H9 (cell line): ENCODE measurements at regions not wholly inside any gene's neighbourhood (a gene's known extent, or its start where the extent isn't known, plus 50 kb on each side); places are given as distances from the start of the nearest gene placed in this dataset.

Experiments used
- DNase-seq: peaks from one replicate; pipeline ENCODE4 v3.0.0-alpha.2; 2017
- H2AFZ ChIP-seq: one replicate; pipeline ENCODE4 v1.6.1; 2013; ENCODE audit warnings: mild to moderate bottlenecking, low read length, control low read depth, moderate library complexity
- H2AK5ac ChIP-seq: 2 replicates; pipeline ENCODE4 v1.6.1; 2013; ENCODE audit warnings: low read length, control low read depth, mixed read lengths; ENCODE audit not compliant: insufficient read length
- H2BK120ac ChIP-seq: one replicate; pipeline ENCODE4 v1.6.1; 2013; ENCODE audit warnings: low read depth, mild to moderate bottlenecking, low read length, control low read depth, inconsistent platforms; ENCODE audit not compliant: poor library complexity, severe bottlenecking
- H2BK12ac ChIP-seq: 2 replicates; pipeline ENCODE4 v1.6.1; 2013; ENCODE audit warnings: low read length, control low read depth, mixed read lengths, low read depth; ENCODE audit not compliant: insufficient read length
- H2BK15ac ChIP-seq: 2 replicates; pipeline ENCODE4 v1.6.1; 2013; ENCODE audit warnings: low read depth, low read length, control low read depth
- H2BK20ac ChIP-seq: one replicate; pipeline ENCODE4 v1.6.1; 2013; ENCODE audit warnings: low read depth, mild to moderate bottlenecking, low read length, control low read depth, inconsistent platforms; ENCODE audit not compliant: poor library complexity, severe bottlenecking
- H2BK5ac ChIP-seq: 2 replicates; pipeline ENCODE4 v1.6.1; 2013; ENCODE audit warnings: low read length, control low read depth, mixed read lengths; ENCODE audit not compliant: insufficient read length
- H3K14ac ChIP-seq: 2 replicates; pipeline ENCODE4 v1.6.1; 2013; ENCODE audit warnings: low read length, control low read depth; ENCODE audit not compliant: insufficient read depth
- H3K18ac ChIP-seq: 2 replicates; pipeline ENCODE4 v1.6.1; 2013; ENCODE audit warnings: low read depth, mild to moderate bottlenecking, mixed read lengths, low read length, control low read depth; ENCODE audit not compliant: insufficient read length
- H3K23ac ChIP-seq: 2 replicates; pipeline ENCODE4 v1.6.1; 2013; ENCODE audit warnings: low read length, control low read depth, mixed read lengths, low read depth; ENCODE audit not compliant: insufficient read length
- H3K23me2 ChIP-seq: 2 replicates; pipeline ENCODE4 v1.6.1; 2013; ENCODE audit warnings: low read depth, mild to moderate bottlenecking, mixed read lengths, low read length, control low read depth; ENCODE audit not compliant: insufficient read length, poor library complexity, severe bottlenecking
- H3K27ac ChIP-seq: 2 replicates; pipeline ENCODE4 v1.5.1; 2013; ENCODE audit warnings: low read length, control low read depth, mixed read lengths, low read depth; ENCODE audit not compliant: insufficient read length
- H3K27me3 ChIP-seq: 2 replicates; pipeline ENCODE4 v1.6.1; 2013; ENCODE audit warnings: low read length, control low read depth, inconsistent platforms; ENCODE audit not compliant: insufficient read depth
- H3K4ac ChIP-seq: 2 replicates; pipeline ENCODE4 v1.6.1; 2013; ENCODE audit warnings: low read depth, mild to moderate bottlenecking, control low read depth, inconsistent platforms, low read length, moderate library complexity
- H3K4me1 ChIP-seq: 2 replicates; pipeline ENCODE4 v1.6.1; 2013; ENCODE audit warnings: low read length, control low read depth, inconsistent platforms; ENCODE audit not compliant: insufficient read depth
- H3K4me2 ChIP-seq: 2 replicates; pipeline ENCODE4 v1.6.1; 2013; ENCODE audit warnings: low read length, control low read depth, mixed read lengths; ENCODE audit not compliant: insufficient read length, insufficient read depth
- H3K56ac ChIP-seq: 2 replicates; pipeline ENCODE4 v1.6.1; 2013; ENCODE audit warnings: low read depth, mild to moderate bottlenecking, mixed read lengths, low read length, control low read depth; ENCODE audit not compliant: insufficient read length
- H3K79me1 ChIP-seq: 2 replicates; pipeline ENCODE4 v1.6.1; 2013; ENCODE audit warnings: low read depth, mild to moderate bottlenecking, moderate library complexity, low read length, control low read depth, inconsistent platforms; ENCODE audit not compliant: insufficient read depth, poor library complexity, severe bottlenecking
- H3K79me2 ChIP-seq: 2 replicates; pipeline ENCODE4 v1.6.1; 2013; ENCODE audit warnings: low read length, control low read depth, inconsistent platforms; ENCODE audit not compliant: insufficient read depth
- H3K9ac ChIP-seq: 2 replicates; pipeline ENCODE4 v1.6.1; 2013; ENCODE audit warnings: low read length, control low read depth, mixed read lengths; ENCODE audit not compliant: insufficient read length; ENCODE audit errors: extremely low read depth
- H3K9me3 ChIP-seq: one replicate; pipeline ENCODE4 v1.6.1; 2013; ENCODE audit warnings: low read depth, low read length, inconsistent platforms; ENCODE audit not compliant: control insufficient read depth
- H3T11ph ChIP-seq: one replicate; pipeline ENCODE4 v1.6.1; 2013; ENCODE audit warnings: mild to moderate bottlenecking, low read length, control low read depth, inconsistent platforms
- H4K20me1 ChIP-seq: one replicate; pipeline ENCODE4 v1.6.1; 2013; ENCODE audit not compliant: control insufficient read depth, insufficient read length, insufficient read depth
- H4K5ac ChIP-seq: 2 replicates; pipeline ENCODE4 v1.6.1; 2013; ENCODE audit warnings: low read depth, mild to moderate bottlenecking, mixed read lengths, low read length, control low read depth; ENCODE audit not compliant: insufficient read length
- H4K8ac ChIP-seq: replicated peaks from 2 replicates; pipeline ENCODE4 v1.6.1; 2013; ENCODE audit warnings: low read length, control low read depth, mixed read lengths, low read depth; ENCODE audit not compliant: insufficient read length
- H4K91ac ChIP-seq: 2 replicates; pipeline ENCODE4 v1.6.1; 2013; ENCODE audit warnings: low read depth, mild to moderate bottlenecking, moderate library complexity, mixed read lengths, low read length, control low read depth; ENCODE audit not compliant: insufficient read length
- H3K27ac Mint-ChIP-seq, 3 experiments: 2 replicates in 2 of 3; 3 replicates in 1 of 3; pipeline ENCODE4 v1.8.0; 2020 to 2021; ENCODE audit warnings: mixed read lengths in 3 of 3, mild to moderate bottlenecking in 1 of 3, moderate library complexity in 1 of 3
- H3K27me3 Mint-ChIP-seq: 2 replicates; pipeline ENCODE4 v1.8.0; 2021; ENCODE audit warnings: low read depth, mild to moderate bottlenecking, moderate library complexity, mixed read lengths
- H3K36me3 Mint-ChIP-seq, 3 experiments: 2 replicates in 2 of 3; 3 replicates in 1 of 3; pipeline ENCODE4 v1.8.0; 2020 to 2021; ENCODE audit warnings: low read depth in 3 of 3, mixed read lengths in 3 of 3; ENCODE audit not compliant: insufficient read depth in 1 of 3
- H3K4me1 Mint-ChIP-seq, 2 experiments: 2 replicates each; pipeline ENCODE4 v1.8.0; 2020; ENCODE audit warnings: mixed read lengths in 2 of 2
- H3K4me3 Mint-ChIP-seq, 2 experiments: 2 replicates in 1 of 2; 3 replicates in 1 of 2; pipeline ENCODE4 v1.8.0; 2020 to 2021; ENCODE audit warnings: mild to moderate bottlenecking in 2 of 2, mixed read lengths in 2 of 2, moderate library complexity in 1 of 2
- H3K9me3 Mint-ChIP-seq, 2 experiments: 2 replicates in 1 of 2; 3 replicates in 1 of 2; pipeline ENCODE4 v1.8.0; 2020; ENCODE audit warnings: mild to moderate bottlenecking in 2 of 2, mixed read lengths in 2 of 2, moderate library complexity in 1 of 2
- CTCF ChIP-seq: fragments of 200-600 bp; sonication (generic); conservative IDR thresholded peaks from 3 replicates; pipeline ENCODE4 v1.8.0; 2021; ENCODE audit warnings: antibody characterized with exemption, mild to moderate bottlenecking
- WGBS: extraction: QIAGEN DNeasy Blood & Tissue Kit; methylation state at CpG from one replicate; pipeline ENCODE4 v1.1.7; 2013; ENCODE audit warnings: missing lambda C conversion rate, low lambda C conversion rate, mixed read lengths; ENCODE audit not compliant: insufficient read length; ENCODE audit errors: extremely low coverage; 5-methylcytosine and 5-hydroxymethylcytosine counted together

GRCh38 chr11:27250867-27251665 lies 111.9 kb downstream of the CCDC34 start:
- Mint-ChIP-seq H3K4me3 (no peak overlapping the region), H3K4me1 (peaks cover 18 to 23% of the 10 kb centered on the region in 2 experiments), H3K36me3 (no peaks in the 10 kb centered on the region; a peak in 1 of 7 replicates), H3K27me3 (peaks cover 5% of the 10 kb centered on the region), H3K9me3 (peaks cover 0 to 5% of the 10 kb centered on the region in 2 experiments), H3K27ac (no peak overlapping the region)
- H3K23ac ChIP-seq, result no peak overlapping the region
- no peak overlapping the region for H2BK12ac ChIP-seq
- no peaks in the 10 kb centered on the region for H3K27me3 ChIP-seq
- no peak overlapping the region for H4K8ac ChIP-seq
- peaks cover 1% of the 10 kb centered on the region; the same call in 1 of the 2 replicates for H3K79me2 ChIP-seq
- H2AK5ac ChIP-seq, result no peak overlapping the region
- no peak overlapping the region for H3K14ac ChIP-seq
- no peak overlapping the region for H4K5ac ChIP-seq
- H2BK20ac ChIP-seq, result no peak overlapping the region
- no peak overlapping the region for H3K27ac ChIP-seq
- no peak overlapping the region for H3K56ac ChIP-seq
- no CpG with 5 or more reads among the region's 5 CpGs for WGBS
- TF ChIP-seq CTCF, result no peak
- H3K4me2 ChIP-seq, result no peak overlapping the region
- no peak for DNase-seq
- no peak overlapping the region for H2BK5ac ChIP-seq
- H4K20me1 ChIP-seq, result no peaks in the 10 kb centered on the region
- no peak overlapping the region for H3K18ac ChIP-seq
- H3K4ac ChIP-seq, result no peak overlapping the region
- H2AFZ ChIP-seq, result no peak overlapping the region
- no peak overlapping the region for H2BK15ac ChIP-seq
- H3K4me1 ChIP-seq, result peaks cover 5% of the 10 kb centered on the region
- no peaks in the 10 kb centered on the region for H3K23me2 ChIP-seq
- H3K9me3 ChIP-seq, result no peaks in the 10 kb centered on the region
- no peak overlapping the region for H2BK120ac ChIP-seq
- no peaks in the 10 kb centered on the region for H3K79me1 ChIP-seq
- H3T11ph ChIP-seq, result no peak overlapping the region
- no peak overlapping the region for H4K91ac ChIP-seq
- no peak overlapping the region for H3K9ac ChIP-seq
